HFF-Myc (cell line): ENCODE measurements at regions not wholly inside any gene's neighbourhood (a gene's known extent, or its start where the extent isn't known, plus 50 kb on each side); places are given as distances from the start of the nearest gene placed in this dataset.

Source experiments
- DNase-seq: peaks from one replicate; pipeline ENCODE4 v3.0.0-alpha.2; 2011; ENCODE audit warnings: low read depth; ENCODE audit errors: extremely low read depth
- H3K4me3 ChIP-seq: replicated peaks from 2 replicates; pipeline ENCODE4 v1.5.1; 2011; ENCODE audit warnings: low read depth, mild to moderate bottlenecking, control low read depth, low read length
- CTCF ChIP-seq: IDR thresholded peaks from 2 replicates; pipeline ENCODE4 v1.5.1; 2012; ENCODE audit warnings: mild to moderate bottlenecking, low read depth, low read length, control low read depth; ENCODE audit errors: missing control alignments

- DNase-seq, result no peak
- no peak for TF ChIP-seq CTCF
- H3K4me3 ChIP-seq, result no peak overlapping the region
These were observed 133.5 kb downstream of the FAM114A2 start for GRCh38 chr5:153905219-153905618.

GRCh38 chr5:153903321-153903720 is 135.4 kb downstream of the FAM114A2 start:
- no peak for DNase-seq
- no peak for TF ChIP-seq CTCF

GRCh38 chr5:153902016-153902415 is 136.7 kb downstream of the FAM114A2 start:
- H3K4me3 ChIP-seq, result no peak overlapping the region
- TF ChIP-seq CTCF, result no peak
- DNase-seq, result no peak

More at GRCh38 chr5:153903321-153903720, 135.4 kb downstream of the FAM114A2 start:
- no peak overlapping the region for H3K4me3 ChIP-seq

GRCh38 chr5:153901449-153901848 is 137.3 kb downstream of the FAM114A2 start:
- H3K4me3 ChIP-seq, result no peak overlapping the region
- DNase-seq, result peak; percentile 11
- TF ChIP-seq CTCF, result no peak

GRCh38 chr5:153900703-153901395 is 137.9 kb downstream of the FAM114A2 start:
- DNase-seq, result peak; percentile 81
- TF ChIP-seq CTCF, result no peak
- no peak overlapping the region for H3K4me3 ChIP-seq

- TF ChIP-seq CTCF, result no peak
- no peak overlapping the region for H3K4me3 ChIP-seq
- DNase-seq, result no peak
These were observed 139.0 kb downstream of the FAM114A2 start for GRCh38 chr5:153899746-153900145.

GRCh38 chr5:153896701-153897100 is 142.0 kb downstream of the FAM114A2 start:
- no peak for TF ChIP-seq CTCF
- peak; percentile 39 for DNase-seq
- no peak overlapping the region for H3K4me3 ChIP-seq
